ENCODE measurements at regions not wholly inside any gene's neighbourhood (a gene's known extent, or its start where the extent isn't known, plus 50 kb on each side); places are given as distances from the start of the nearest gene placed in this dataset.

DNA sequence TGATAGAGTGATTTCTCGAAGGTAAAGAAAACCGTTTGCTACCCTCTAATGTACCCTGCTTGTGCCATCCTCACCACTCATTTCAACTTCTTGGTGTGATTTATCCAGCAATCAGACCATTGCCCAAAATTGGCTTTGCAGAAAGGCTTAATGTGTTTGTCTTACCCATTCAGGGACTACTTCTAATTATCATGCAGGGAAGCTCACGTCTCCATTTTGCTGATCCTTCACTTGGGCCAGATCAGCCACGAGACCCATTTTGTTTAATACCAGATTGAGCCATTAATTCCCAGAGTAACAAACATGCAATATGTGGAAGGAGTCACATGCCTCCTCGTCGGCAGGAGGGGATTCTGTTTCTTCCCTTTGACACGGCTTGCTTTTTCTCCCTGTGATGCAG is 51.1 kb upstream of the CRY1 start:
- Histone ChIP-seq H3K4me3 (no peak overlapping the region), H3K9ac (no peak overlapping the region), H4K20me1 (no peaks in the 10 kb centered on the region), H3K9me3 (no peaks in the 10 kb centered on the region), H3K36me3 (no peaks in the 10 kb centered on the region), H3K4me1 (peaks cover 10% of the 10 kb centered on the region; the same call in 1 of the 2 replicates), H3K27me3 (no peaks in the 10 kb centered on the region), H3K27ac (no peak overlapping the region), H3K4me2 (no peak overlapping the region)
- TF ChIP-seq Cebpa-rat (IDR thresholded peaks at IDR 0.05), result no peak

DNA sequence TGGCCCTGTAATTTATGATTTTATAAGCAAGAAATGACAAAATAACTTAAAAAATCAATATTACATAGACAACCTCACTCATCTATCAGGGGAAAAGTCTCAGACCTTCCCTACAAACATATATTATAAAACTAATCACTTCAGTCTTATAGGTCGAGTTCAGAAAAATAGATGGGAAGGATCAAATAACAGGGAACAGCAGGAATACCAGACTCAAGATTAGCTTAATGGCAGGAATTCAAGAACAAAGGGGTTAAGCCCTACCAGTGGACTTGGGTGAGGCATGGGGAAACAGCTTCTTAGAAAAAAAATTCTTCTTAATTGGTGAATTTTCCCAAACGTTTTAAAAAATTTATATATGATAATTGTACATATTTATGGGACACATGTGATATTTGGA is 51.6 kb upstream of the CRY1 start:
- H3K4me3 ChIP-seq, result no peak overlapping the region
- no peak overlapping the region for H3K27ac ChIP-seq
- no peak for TF ChIP-seq Cebpa-rat (IDR thresholded peaks at IDR 0.05)
- H3K36me3 ChIP-seq, result no peaks in the 10 kb centered on the region
- peaks cover 10% of the 10 kb centered on the region; the same call in 1 of the 2 replicates for H3K4me1 ChIP-seq
- H4K20me1 ChIP-seq, result no peaks in the 10 kb centered on the region
- H3K9me3 ChIP-seq, result no peaks in the 10 kb centered on the region
- no peaks in the 10 kb centered on the region for H3K27me3 ChIP-seq
- H3K4me2 ChIP-seq, result no peak overlapping the region
- H3K9ac ChIP-seq, result no peak overlapping the region

DNA sequence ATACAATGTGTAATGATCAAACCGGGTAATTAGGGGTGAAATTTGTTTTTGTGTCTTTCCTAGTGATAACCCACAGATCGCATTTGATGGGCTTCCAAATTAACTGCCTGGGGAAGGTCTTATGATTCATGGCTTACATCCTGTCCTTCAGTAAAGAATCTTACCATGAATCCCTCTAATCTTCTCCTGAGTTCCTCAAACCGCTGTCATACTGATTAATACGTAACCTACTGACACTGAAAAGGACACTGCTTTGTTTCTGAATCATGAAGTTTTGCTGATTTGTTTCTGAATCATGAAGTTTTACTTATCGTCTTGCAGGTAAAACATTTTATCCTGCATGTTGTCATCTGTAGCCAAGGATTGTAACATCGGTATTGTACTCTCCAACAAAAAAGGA is 52.0 kb upstream of the CRY1 start:
- TF ChIP-seq Cebpa-rat (IDR thresholded peaks at IDR 0.05), result no peak
- Histone ChIP-seq H3K4me3 (no peak overlapping the region), H3K4me1 (peaks cover 10% of the 10 kb centered on the region; the same call in 1 of the 2 replicates), H3K9me3 (no peaks in the 10 kb centered on the region), H3K4me2 (no peak overlapping the region), H3K9ac (no peak overlapping the region), H3K27ac (no peak overlapping the region), H3K27me3 (no peaks in the 10 kb centered on the region), H4K20me1 (no peaks in the 10 kb centered on the region), H3K36me3 (no peaks in the 10 kb centered on the region)

DNA sequence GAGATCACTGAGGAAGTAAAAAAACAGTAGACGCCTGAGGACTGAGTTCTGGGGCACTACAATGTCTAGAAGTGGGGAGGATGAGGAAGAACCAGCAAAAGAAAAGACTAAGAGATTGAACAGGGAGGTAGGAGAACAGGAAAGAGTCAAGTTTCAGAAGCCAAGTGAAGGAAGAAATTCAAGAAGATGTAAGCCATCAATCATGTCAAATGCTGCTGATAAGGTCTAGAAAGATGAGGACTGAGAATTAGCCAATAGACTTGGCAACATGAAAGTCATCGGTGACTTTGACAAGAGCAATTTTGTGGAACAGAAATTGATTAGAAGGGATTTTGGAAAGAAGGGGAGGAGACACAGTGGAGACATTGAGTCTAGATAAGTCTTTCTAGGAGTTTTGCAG is 54.8 kb upstream of the CRY1 start:
- Histone ChIP-seq H3K36me3 (no peaks in the 10 kb centered on the region), H3K4me2 (no peak overlapping the region), H3K4me3 (no peak overlapping the region), H3K27ac (no peak overlapping the region), H3K4me1 (peaks cover 10% of the 10 kb centered on the region; the same call in 1 of the 2 replicates), H3K9me3 (peaks cover 5% of the 10 kb centered on the region), H4K20me1 (no peaks in the 10 kb centered on the region), H3K27me3 (no peaks in the 10 kb centered on the region), H3K9ac (no peak overlapping the region)
- no peak for TF ChIP-seq Cebpa-rat (IDR thresholded peaks at IDR 0.05)

DNA sequence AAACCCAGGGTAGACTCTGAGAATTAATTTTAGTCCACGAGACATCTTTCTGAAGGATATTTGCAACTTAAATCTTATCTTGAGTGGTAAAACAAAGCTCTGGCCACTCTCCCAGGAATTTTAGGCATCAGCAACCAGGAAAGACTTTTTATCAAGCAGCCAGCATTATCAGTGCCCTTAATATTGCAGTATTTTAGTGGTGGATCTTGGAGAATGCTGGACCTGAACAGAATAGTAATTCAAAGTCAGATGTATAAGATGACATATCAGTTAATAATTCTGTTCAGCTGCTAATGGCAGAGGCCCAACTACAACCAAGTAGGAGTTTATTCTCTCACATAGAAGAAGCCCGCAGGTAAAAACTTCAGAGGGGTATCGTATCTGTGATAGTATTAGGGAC is 59.0 kb upstream of the CRY1 start:
- H3K36me3 ChIP-seq, result no peaks in the 10 kb centered on the region
- no peaks in the 10 kb centered on the region for H3K27me3 ChIP-seq

DNA sequence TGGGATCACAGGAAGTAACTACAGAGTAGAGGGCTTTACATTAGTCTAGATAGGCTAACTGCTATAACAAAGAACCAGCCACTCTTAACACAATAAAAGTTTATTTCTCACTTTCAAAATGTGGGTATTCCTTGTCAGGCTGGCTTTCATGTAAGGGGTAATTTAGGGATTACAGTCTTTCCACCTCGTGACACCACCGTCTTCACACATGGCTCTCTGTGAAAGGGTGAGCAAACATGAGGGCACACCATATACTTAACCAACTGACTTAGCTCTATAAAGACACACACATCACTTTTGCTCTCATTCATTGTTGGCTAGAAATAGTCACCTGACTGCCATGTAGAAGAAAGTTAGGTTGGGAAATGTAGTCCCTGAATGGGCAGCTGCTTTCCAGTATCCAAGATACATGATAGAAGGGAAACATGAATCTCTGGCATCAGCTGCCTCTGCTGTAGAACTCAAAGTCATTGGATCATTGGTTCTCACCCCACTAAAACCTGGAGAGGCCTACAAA is 66.1 kb upstream of the CRY1 start:
- Histone ChIP-seq H3K9me3 (no peaks in the 10 kb centered on the region), H3K27me3 (no peaks in the 10 kb centered on the region), H3K36me3 (no peaks in the 10 kb centered on the region), H3K4me3 (no peak overlapping the region), H4K20me1 (no peaks in the 10 kb centered on the region), H3K4me1 (no peaks in the 10 kb centered on the region), H3K27ac (no peak overlapping the region), H3K4me2 (no peak overlapping the region), H3K9ac (no peak overlapping the region)
- TF ChIP-seq Cebpa-rat (IDR thresholded peaks at IDR 0.05), result no peak

More for the DNA sequence above, 59.0 kb upstream of the CRY1 start:
- H3K4me1 ChIP-seq, result no peaks in the 10 kb centered on the region
- H3K9me3 ChIP-seq, result peaks cover 9% of the 10 kb centered on the region
- TF ChIP-seq Cebpa-rat (IDR thresholded peaks at IDR 0.05), result no peak
- no peak overlapping the region for H3K4me3 ChIP-seq
- H4K20me1 ChIP-seq, result no peaks in the 10 kb centered on the region
- H3K4me2 ChIP-seq, result no peak overlapping the region
- no peak overlapping the region for H3K9ac ChIP-seq
- no peak overlapping the region for H3K27ac ChIP-seq

DNA sequence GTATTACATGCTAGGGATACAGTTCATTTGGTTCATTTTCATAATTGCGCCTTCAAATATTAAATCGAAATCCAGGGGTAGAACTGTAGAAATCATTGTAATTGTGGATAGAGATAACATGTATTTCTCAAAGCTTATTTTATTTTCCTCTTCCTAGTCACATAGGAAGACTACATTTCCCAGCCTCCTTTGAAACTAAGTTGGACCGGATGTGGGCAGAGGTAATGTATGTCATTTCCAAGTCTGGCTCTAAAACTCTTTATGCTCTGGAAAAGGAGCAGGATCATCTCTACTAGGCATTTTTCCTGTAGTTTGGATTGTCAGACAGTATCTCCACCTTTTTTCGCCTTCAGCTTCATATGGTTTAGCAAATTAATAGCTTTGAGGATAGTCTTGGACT is 70.1 kb upstream of the CRY1 start:
- Histone ChIP-seq H3K27ac (no peak overlapping the region), H3K27me3 (no peaks in the 10 kb centered on the region), H3K4me2 (no peak overlapping the region), H3K9ac (no peak overlapping the region), H3K4me1 (no peaks in the 10 kb centered on the region), H3K9me3 (no peaks in the 10 kb centered on the region), H3K36me3 (no peaks in the 10 kb centered on the region), H3K4me3 (no peak overlapping the region), H4K20me1 (no peaks in the 10 kb centered on the region)
- TF ChIP-seq Cebpa-rat (IDR thresholded peaks at IDR 0.05), result no peak

DNA sequence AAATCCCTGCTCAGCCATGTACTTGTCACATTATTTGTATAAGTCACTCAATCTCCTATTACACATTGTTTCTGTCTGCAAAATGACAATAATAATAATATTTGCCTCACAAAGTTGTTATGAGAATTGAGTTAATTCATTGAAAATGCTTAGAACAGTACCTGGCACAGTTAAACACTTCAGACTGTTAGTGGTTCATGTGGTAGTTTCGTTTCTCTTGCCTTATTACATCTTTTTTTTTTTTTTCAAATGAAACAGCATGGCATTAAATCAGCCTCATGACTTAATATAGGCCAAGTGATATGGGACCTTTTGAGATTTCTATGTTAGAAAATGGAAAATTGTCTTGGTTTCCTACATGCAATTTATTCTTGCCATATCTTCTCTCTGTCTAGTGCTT is 71.0 kb upstream of the CRY1 start:
- no peak overlapping the region for H3K27ac ChIP-seq
- no peaks in the 10 kb centered on the region for H3K9me3 ChIP-seq
- H3K9ac ChIP-seq, result no peak overlapping the region
- no peaks in the 10 kb centered on the region for H3K27me3 ChIP-seq
- no peaks in the 10 kb centered on the region for H3K4me1 ChIP-seq
- no peak overlapping the region for H3K4me3 ChIP-seq
- no peak for TF ChIP-seq Cebpa-rat (IDR thresholded peaks at IDR 0.05)
- H3K36me3 ChIP-seq, result no peaks in the 10 kb centered on the region
- H4K20me1 ChIP-seq, result no peaks in the 10 kb centered on the region
- H3K4me2 ChIP-seq, result no peak overlapping the region

DNA sequence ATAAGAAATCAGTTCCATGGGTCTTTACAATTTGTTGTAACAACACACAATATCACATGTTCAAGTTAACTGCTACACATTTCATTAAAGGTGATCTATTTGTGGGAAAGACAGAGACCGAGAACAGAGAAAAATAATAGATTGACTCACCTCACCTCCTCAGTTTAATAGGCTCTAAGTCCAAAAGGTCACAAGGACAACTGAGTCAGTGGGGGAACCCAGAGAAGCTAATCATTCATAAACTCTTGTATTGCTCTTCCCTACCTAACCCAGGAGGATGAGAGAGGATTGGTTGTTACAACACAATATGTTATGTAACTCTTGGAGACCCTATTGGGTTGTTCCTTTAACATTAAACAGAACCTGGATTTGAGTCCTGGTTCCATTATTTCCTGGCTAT is 72.2 kb upstream of the CRY1 start:
- Histone ChIP-seq H3K36me3 (no peaks in the 10 kb centered on the region), H3K4me2 (no peak overlapping the region), H3K9me3 (no peaks in the 10 kb centered on the region), H3K27ac (no peak overlapping the region), H3K4me3 (no peak overlapping the region), H3K4me1 (no peaks in the 10 kb centered on the region), H4K20me1 (no peaks in the 10 kb centered on the region), H3K27me3 (no peaks in the 10 kb centered on the region), H3K9ac (no peak overlapping the region)
- no peak for TF ChIP-seq Cebpa-rat (IDR thresholded peaks at IDR 0.05)

DNA sequence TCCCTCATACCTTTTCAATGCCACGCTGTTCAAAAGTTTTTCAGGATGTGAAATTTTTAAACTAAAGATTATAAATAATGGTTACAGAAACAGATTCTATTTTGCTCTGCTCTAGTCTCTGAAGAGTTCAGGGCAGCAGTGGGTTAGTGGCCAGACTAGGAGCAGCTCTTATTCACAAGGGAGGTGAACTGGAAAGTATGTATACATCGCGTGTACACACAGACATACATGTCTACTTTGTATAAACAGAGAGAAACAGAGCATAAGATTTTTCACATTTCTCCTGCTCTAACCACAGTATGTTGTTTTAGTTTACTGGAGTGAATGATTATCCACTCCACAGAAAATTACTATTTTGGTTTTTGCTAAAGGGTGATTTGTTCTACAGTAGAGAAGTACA is 74.4 kb upstream of the CRY1 start:
- H3K27me3 ChIP-seq, result no peaks in the 10 kb centered on the region
- H3K9ac ChIP-seq, result no peak overlapping the region
- no peaks in the 10 kb centered on the region for H3K9me3 ChIP-seq
- H3K4me3 ChIP-seq, result no peak overlapping the region
- TF ChIP-seq Cebpa-rat (IDR thresholded peaks at IDR 0.05), result no peak
- H4K20me1 ChIP-seq, result no peaks in the 10 kb centered on the region
- H3K4me2 ChIP-seq, result no peak overlapping the region
- H3K36me3 ChIP-seq, result no peaks in the 10 kb centered on the region
- no peak overlapping the region for H3K27ac ChIP-seq
- H3K4me1 ChIP-seq, result no peaks in the 10 kb centered on the region

DNA sequence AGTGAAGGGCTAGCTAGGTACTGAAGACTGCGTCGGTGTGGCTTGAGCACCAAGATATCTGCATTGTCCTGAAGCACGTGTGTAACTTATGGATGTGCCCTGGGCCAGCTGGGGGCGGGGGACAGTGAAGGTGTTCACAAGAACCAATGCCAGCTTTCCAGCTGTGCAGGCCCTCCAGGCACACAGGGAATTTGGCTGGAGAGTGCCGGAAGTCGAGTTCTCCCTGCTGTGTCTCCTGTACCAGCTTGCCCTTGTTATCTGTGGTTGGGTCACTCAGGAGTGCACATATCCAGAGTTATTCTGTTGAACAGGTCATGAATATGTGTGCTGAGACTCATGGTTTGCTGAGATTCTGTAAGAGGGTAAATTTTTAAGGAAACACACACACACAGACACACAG is 75.9 kb upstream of the CRY1 start:
- H3K4me3 ChIP-seq, result no peak overlapping the region
- H3K27ac ChIP-seq, result no peak overlapping the region
- H3K9ac ChIP-seq, result no peak overlapping the region
- no peaks in the 10 kb centered on the region for H3K27me3 ChIP-seq
- TF ChIP-seq Cebpa-rat (IDR thresholded peaks at IDR 0.05), result no peak
- no peaks in the 10 kb centered on the region for H3K36me3 ChIP-seq
- H3K4me2 ChIP-seq, result no peak overlapping the region
- no peaks in the 10 kb centered on the region for H4K20me1 ChIP-seq
- no peaks in the 10 kb centered on the region for H3K4me1 ChIP-seq
- H3K9me3 ChIP-seq, result no peaks in the 10 kb centered on the region
